ENCODE measurements at regions not wholly inside any gene's neighbourhood (a gene's known extent, or its start where the extent isn't known, plus 50 kb on each side); places are given as distances from the start of the nearest gene placed in this dataset.

DNA sequence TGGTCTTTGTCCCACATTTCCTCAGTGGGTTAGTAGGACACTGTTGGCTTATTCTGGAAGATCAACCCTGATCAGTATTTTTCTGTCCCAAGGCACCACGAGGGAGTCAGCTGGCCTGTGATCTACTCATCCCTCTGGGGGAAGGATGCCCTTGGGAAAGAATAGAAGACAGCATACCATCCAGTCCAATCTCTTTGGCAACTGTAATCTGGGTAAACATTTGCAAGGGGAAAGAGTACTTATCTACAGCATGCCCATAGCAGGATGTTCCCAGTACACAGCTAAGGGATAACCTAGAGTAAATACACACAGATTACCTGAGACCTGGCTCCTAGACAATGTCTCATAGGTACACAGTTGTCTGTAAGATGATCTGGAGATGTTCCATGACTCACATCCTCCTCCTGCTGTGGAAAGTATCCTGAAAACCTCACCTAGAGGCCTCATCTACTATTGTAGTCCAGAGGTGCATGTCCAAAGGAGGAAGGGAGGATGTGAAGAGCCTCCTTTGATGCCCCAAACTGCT lies 134.3 kb upstream of the VWC2 start:
- TF ChIP-seq POLR2A (IDR thresholded peaks at IDR 0.05) (no peak), EP300 (IDR thresholded peaks at IDR 0.05) (no peak)
- TF ChIP-seq, protein P1, sequence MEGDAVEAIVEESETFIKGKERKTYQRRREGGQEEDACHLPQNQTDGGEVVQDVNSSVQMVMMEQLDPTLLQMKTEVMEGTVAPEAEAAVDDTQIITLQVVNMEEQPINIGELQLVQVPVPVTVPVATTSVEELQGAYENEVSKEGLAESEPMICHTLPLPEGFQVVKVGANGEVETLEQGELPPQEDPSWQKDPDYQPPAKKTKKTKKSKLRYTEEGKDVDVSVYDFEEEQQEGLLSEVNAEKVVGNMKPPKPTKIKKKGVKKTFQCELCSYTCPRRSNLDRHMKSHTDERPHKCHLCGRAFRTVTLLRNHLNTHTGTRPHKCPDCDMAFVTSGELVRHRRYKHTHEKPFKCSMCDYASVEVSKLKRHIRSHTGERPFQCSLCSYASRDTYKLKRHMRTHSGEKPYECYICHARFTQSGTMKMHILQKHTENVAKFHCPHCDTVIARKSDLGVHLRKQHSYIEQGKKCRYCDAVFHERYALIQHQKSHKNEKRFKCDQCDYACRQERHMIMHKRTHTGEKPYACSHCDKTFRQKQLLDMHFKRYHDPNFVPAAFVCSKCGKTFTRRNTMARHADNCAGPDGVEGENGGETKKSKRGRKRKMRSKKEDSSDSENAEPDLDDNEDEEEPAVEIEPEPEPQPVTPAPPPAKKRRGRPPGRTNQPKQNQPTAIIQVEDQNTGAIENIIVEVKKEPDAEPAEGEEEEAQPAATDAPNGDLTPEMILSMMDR (IDR thresholded peaks at IDR 0.05): no peak
- Histone ChIP-seq H3K9me3 (no peaks in the 10 kb centered on the region), H3K27me3 (no peaks in the 10 kb centered on the region), H3K27ac (no peak overlapping the region), H3K4me3 (no peak overlapping the region), H3K4me1 (no peaks in the 10 kb centered on the region), H3K36me3 (no peaks in the 10 kb centered on the region)
- DNase-seq (ENCODE audit: low spot score in 2 of 2): no peak
- WGBS, 2 donors: 68 to 81% methylated on average over 1 of the region's 1 CpG

DNA sequence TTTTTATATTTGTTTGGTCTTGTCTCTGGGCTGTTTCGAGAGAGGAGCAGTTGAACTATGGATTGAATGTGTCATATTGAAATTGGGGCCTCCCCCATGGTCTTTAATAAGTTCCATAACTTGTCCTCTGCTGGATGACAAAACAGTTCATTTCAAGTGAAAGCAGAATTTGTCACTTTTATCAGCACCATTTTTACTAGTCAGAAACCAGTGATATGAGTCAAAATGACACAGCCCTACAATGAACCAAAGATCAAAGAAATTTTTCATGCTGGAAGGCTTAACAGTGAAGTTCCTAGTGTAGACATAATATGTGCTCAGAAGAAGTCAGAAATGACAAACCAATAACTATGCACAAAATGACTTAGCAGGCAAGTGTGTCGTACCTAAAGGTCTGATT lies 133.6 kb upstream of the VWC2 start:
- Histone ChIP-seq H3K27ac (no peak overlapping the region), H3K27me3 (no peaks in the 10 kb centered on the region), H3K9me3 (no peaks in the 10 kb centered on the region), H3K4me1 (no peaks in the 10 kb centered on the region), H3K4me3 (no peak overlapping the region), H3K36me3 (no peaks in the 10 kb centered on the region)
- TF ChIP-seq EP300 (IDR thresholded peaks at IDR 0.05) (no peak), POLR2A (IDR thresholded peaks at IDR 0.05) (no peak)
- TF ChIP-seq, protein P1 (IDR thresholded peaks at IDR 0.05): no peak
- DNase-seq (ENCODE audit: low spot score in 2 of 2): no peak
- 73 to 80% methylated on average over 2 of the region's 2 CpGs for WGBS, 2 donors

DNA sequence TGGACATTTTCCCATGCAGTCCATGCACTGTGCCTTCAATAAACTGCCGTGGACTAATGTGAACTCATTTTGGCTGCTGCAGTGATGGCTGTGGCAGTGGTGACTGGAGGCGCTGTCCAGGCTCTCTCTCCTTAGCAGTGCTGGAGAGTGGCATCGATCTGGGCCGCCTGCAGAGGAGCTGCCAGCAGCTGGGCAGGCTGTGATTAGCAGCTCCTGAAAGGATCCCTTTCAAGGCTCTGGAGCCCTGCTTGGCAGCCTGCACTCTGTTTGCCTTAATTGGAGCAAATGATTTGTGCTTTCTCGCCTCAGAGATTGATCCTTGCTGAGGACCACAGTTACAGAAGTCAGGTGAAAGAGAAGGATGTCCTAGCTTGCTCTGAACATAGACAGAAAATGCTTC lies 130.1 kb upstream of the VWC2 start:
- 25 to 60% methylated on average over 3 to 5 of the region's 5 CpGs for WGBS, 2 donors
- no peaks in the 10 kb centered on the region for H3K36me3 ChIP-seq
- no peaks in the 10 kb centered on the region for H3K9me3 ChIP-seq
- no peak overlapping the region for H3K27ac ChIP-seq
- TF ChIP-seq EP300 (IDR thresholded peaks at IDR 0.05) (no peak), POLR2A (IDR thresholded peaks at IDR 0.05) (no peak)
- TF ChIP-seq, protein P1 (IDR thresholded peaks at IDR 0.05): no peak
- no peak for DNase-seq (ENCODE audit: low spot score in 2 of 2)
- H3K4me3 ChIP-seq: no peak overlapping the region
- no peaks in the 10 kb centered on the region for H3K27me3 ChIP-seq
- H3K4me1 ChIP-seq: no peaks in the 10 kb centered on the region

DNA sequence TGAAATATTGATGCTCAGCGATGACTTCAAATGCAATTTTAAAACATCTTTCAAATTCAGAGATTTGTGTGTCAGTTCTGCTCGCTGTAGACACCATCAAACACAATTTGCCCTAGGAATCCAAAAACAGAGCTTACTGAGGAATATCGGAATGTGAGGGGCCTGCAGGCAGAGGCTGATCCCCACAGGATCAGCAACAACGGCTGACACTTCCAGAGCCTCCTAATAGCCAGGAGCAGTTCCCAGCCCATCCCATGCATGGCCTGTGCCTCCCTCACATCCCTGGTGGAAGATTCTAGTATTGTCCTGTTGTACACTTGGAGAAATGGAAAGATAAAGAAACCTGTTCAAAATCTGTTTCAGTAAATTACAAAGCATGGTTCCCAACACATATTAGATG lies 129.7 kb upstream of the VWC2 start:
- Histone ChIP-seq H3K9me3 (no peaks in the 10 kb centered on the region), H3K4me3 (no peak overlapping the region), H3K36me3 (no peaks in the 10 kb centered on the region), H3K4me1 (no peaks in the 10 kb centered on the region), H3K27me3 (no peaks in the 10 kb centered on the region), H3K27ac (no peak overlapping the region)
- no peak for DNase-seq (ENCODE audit: low spot score in 2 of 2)
- no peak for TF ChIP-seq EP300 (IDR thresholded peaks at IDR 0.05)
- TF ChIP-seq, protein P1 (IDR thresholded peaks at IDR 0.05): no peak
- no peak for TF ChIP-seq POLR2A (IDR thresholded peaks at IDR 0.05)
- 72 to 76% methylated on average over 4 of the region's 4 CpGs for WGBS, 2 donors

DNA sequence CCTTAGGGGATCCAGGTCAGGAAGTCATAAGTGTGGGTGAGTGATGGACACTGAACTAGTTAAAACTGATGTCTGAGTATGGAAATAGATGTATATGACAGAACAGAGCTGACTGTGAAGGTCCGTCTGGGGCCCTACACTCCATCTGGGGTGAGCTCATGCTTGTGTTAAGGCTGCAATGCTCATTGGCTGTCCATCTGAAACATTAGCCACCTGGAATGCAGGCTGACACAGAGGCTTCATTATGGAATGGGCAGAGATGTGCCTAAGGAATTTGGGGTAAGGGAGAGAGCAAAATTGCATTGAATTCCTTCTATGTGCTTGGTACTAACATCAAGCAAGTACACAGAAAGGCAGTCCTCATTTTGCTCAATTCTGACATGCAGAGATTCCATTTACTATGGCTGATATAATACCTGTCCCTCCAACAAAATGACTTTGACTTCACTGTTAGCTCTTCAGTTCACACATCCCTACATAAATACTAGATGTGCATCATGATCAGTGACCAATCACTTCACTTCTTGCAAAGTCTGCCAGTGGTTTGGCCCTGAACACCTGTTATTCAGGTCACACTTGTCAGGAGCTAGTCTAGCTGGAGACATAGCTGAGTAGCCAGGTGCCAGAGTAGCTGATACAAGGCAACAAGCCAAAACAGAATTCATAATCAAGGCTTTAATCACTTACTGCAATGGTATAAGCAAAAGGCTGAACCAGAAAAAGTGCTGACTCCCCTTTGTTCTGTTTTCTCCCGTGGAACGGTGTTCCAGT lies 128.9 kb upstream of the VWC2 start:
- Histone ChIP-seq H3K4me3 (no peak overlapping the region), H3K9me3 (no peaks in the 10 kb centered on the region), H3K36me3 (no peaks in the 10 kb centered on the region), H3K27ac (no peak overlapping the region), H3K4me1 (no peaks in the 10 kb centered on the region), H3K27me3 (no peaks in the 10 kb centered on the region)
- WGBS, 2 donors: 41 to 49% methylated on average over 3 of the region's 3 CpGs
- TF ChIP-seq, protein P1 (IDR thresholded peaks at IDR 0.05): no peak
- TF ChIP-seq EP300 (IDR thresholded peaks at IDR 0.05): no peak
- TF ChIP-seq POLR2A (IDR thresholded peaks at IDR 0.05): no peak
- DNase-seq (ENCODE audit: low spot score in 2 of 2): no peak
